NT2/D1 (cell line): ENCODE measurements at regions not wholly inside any gene's neighbourhood (a gene's known extent, or its start where the extent isn't known, plus 50 kb on each side); places are given as distances from the start of the nearest gene placed in this dataset.

Experiments
- DNase-seq: peaks from one replicate; pipeline ENCODE4 v3.0.0-alpha.2; 2011; ENCODE audit warnings: low read depth, low spot score
- H3K27me3 ChIP-seq: 2 replicates; pipeline ENCODE4 v1.6.0; 2011; ENCODE audit warnings: mild to moderate bottlenecking; ENCODE audit not compliant: insufficient read length, insufficient read depth
- H3K36me3 ChIP-seq: 2 replicates; pipeline ENCODE4 v1.6.1; 2011; ENCODE audit warnings: mild to moderate bottlenecking, low read length, mixed read lengths; ENCODE audit not compliant: insufficient read depth, insufficient read length
- H3K4me1 ChIP-seq: 2 replicates; pipeline ENCODE4 v1.5.1; 2011; ENCODE audit not compliant: insufficient read depth, insufficient read length
- H3K4me3 ChIP-seq: 2 replicates; pipeline ENCODE4 v1.5.1; 2011; ENCODE audit warnings: low read depth; ENCODE audit not compliant: insufficient read length
- H3K9ac ChIP-seq: 2 replicates; pipeline ENCODE4 v1.6.0; 2011; ENCODE audit warnings: low read depth; ENCODE audit not compliant: insufficient read length
- H3K9me3 ChIP-seq: 2 replicates; pipeline ENCODE4 v1.5.1; 2011; ENCODE audit warnings: mild to moderate bottlenecking, low read length; ENCODE audit not compliant: insufficient read depth
- SUZ12 ChIP-seq: IDR thresholded peaks from 2 replicates; pipeline ENCODE4 v1.6.1; 2011; ENCODE audit not compliant: insufficient read length, insufficient read depth; ENCODE audit errors: extremely low read depth
- YY1 ChIP-seq: IDR thresholded peaks from 2 replicates; pipeline ENCODE4 v1.6.1; 2011; ENCODE audit not compliant: insufficient read length, insufficient read depth
- ZNF274 ChIP-seq: IDR thresholded peaks from 2 replicates; pipeline ENCODE4 v1.6.1; 2011; ENCODE audit warnings: mild to moderate bottlenecking, low read depth, low read length

DNA sequence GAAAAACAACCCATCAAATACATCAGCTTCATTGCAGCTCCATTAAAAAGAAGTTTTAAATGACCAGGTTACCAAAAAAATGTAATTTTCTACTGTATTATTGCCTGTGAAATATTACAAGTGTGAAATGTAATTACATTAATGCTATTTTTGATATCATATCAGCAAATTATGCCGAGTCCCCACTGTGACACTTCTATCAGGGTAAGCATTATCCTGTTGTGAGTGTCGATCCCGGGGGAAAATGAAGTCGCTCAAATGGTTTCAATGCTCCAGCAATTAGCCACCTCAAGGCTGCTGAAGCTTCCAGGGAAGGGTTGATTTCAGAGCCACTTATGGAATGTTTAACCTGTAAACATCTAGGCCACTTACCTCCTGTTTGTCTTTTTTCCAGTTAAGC is 70.4 kb downstream of the RCN1 start:
- no peak overlapping the region for H3K9ac ChIP-seq
- no peaks in the 10 kb centered on the region for H3K27me3 ChIP-seq
- TF ChIP-seq YY1 (no peak), SUZ12 (no peak), ZNF274 (no peak)
- H3K9me3 ChIP-seq, result no peaks in the 10 kb centered on the region
- DNase-seq, result no peak
- no peaks in the 10 kb centered on the region for H3K36me3 ChIP-seq
- H3K4me1 ChIP-seq, result no peaks in the 10 kb centered on the region
- H3K4me3 ChIP-seq, result no peak overlapping the region

DNA sequence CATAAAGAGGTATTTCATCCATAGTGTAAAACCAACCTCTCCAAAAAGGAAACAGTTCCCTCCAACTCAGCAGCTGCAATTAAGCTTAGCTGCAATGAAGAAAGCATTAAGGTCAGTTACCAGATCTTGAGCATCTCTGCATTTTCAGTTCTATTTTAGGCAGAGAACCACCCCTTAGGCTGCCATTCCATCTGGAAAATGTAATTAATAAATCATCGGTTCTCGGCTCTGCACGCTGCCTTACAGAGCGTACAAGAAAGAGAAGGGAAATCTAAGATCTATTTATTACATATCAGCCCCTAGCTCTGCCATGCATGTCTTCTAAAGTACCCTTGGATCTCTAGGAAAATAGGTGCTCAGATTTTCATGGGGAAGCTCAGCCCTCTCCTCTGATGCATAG is 71.5 kb downstream of the RCN1 start:
- no peaks in the 10 kb centered on the region for H3K9me3 ChIP-seq
- H3K9ac ChIP-seq, result no peak overlapping the region
- H3K4me1 ChIP-seq, result no peaks in the 10 kb centered on the region
- no peaks in the 10 kb centered on the region for H3K36me3 ChIP-seq
- no peak for TF ChIP-seq ZNF274
- TF ChIP-seq YY1, result no peak
- no peak for TF ChIP-seq SUZ12
- H3K4me3 ChIP-seq, result no peak overlapping the region
- no peaks in the 10 kb centered on the region for H3K27me3 ChIP-seq
- no peak for DNase-seq

DNA sequence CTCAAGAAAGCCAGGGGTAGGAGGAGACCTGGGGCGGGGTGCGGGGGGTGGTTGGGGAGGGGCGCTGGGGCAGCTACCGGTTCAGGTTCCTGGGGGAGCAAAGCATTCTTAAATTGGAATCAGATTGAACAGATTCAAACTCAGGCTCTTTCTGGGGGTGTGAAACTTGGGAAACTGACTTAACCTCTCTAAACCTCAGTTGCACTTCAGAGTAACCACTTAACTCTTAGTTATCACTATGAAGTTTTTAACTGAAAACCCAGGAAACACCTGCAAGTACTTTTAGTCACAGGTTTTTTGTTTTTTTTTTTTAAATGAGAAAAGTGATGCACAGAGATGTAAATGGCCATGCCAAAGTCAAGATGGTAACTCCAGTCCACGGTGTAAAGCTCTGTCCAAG is 72.0 kb downstream of the RCN1 start:
- H3K27me3 ChIP-seq, result no peaks in the 10 kb centered on the region
- no peaks in the 10 kb centered on the region for H3K9me3 ChIP-seq
- TF ChIP-seq SUZ12, result no peak
- TF ChIP-seq YY1, result no peak
- TF ChIP-seq ZNF274, result no peak
- H3K9ac ChIP-seq, result no peak overlapping the region
- DNase-seq, result no peak
- H3K4me1 ChIP-seq, result no peaks in the 10 kb centered on the region
- no peak overlapping the region for H3K4me3 ChIP-seq
- H3K36me3 ChIP-seq, result no peaks in the 10 kb centered on the region

GRCh38 chr11:32163557-32163956 is 72.7 kb downstream of the RCN1 start:
- TF ChIP-seq SUZ12 (no peak), ZNF274 (no peak), YY1 (no peak)
- no peak for DNase-seq
- Histone ChIP-seq H3K9me3 (no peaks in the 10 kb centered on the region), H3K9ac (no peak overlapping the region), H3K36me3 (no peaks in the 10 kb centered on the region), H3K4me3 (no peak overlapping the region), H3K4me1 (no peaks in the 10 kb centered on the region), H3K27me3 (no peaks in the 10 kb centered on the region)

GRCh38 chr11:32164836-32165235 is 74.0 kb downstream of the RCN1 start:
- no peak for TF ChIP-seq ZNF274
- TF ChIP-seq YY1, result no peak
- no peak for TF ChIP-seq SUZ12
- Histone ChIP-seq H3K27me3 (no peaks in the 10 kb centered on the region), H3K9me3 (no peaks in the 10 kb centered on the region), H3K36me3 (no peaks in the 10 kb centered on the region), H3K4me1 (no peaks in the 10 kb centered on the region), H3K4me3 (no peak overlapping the region), H3K9ac (no peak overlapping the region)
- no peak for DNase-seq

- no peak overlapping the region for H3K9ac ChIP-seq
- H3K9me3 ChIP-seq, result no peaks in the 10 kb centered on the region
- no peak for DNase-seq
- H3K4me1 ChIP-seq, result no peaks in the 10 kb centered on the region
- no peaks in the 10 kb centered on the region for H3K27me3 ChIP-seq
- TF ChIP-seq ZNF274, result no peak
- TF ChIP-seq YY1, result no peak
- TF ChIP-seq SUZ12, result no peak
- H3K4me3 ChIP-seq, result no peak overlapping the region
- H3K36me3 ChIP-seq, result no peaks in the 10 kb centered on the region
Observed at GRCh38 chr11:32168924-32169323, 78.0 kb downstream of the RCN1 start.

DNA sequence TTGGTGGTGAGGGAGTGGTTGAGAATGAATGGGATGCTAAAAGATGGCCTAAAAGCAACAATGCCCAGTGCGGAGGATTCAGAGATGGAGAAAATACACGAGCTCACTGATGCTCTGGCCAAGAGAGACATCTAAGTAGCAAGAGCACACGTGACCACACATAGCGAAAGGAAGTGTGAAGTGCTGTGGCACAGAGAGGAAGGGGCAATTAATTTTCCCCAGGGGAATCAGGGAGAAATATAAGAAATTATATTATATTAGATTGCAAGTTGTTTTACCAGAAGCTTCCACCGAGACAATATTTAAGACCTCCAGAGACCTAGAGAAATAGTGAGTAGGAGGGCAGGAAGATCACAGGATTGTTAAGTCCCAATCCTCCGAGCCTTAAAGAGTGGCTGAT is 80.6 kb downstream of the RCN1 start:
- no peak overlapping the region for H3K4me3 ChIP-seq
- H3K27me3 ChIP-seq, result no peaks in the 10 kb centered on the region
- DNase-seq, result no peak
- TF ChIP-seq SUZ12, result no peak
- no peaks in the 10 kb centered on the region for H3K4me1 ChIP-seq
- H3K36me3 ChIP-seq, result no peaks in the 10 kb centered on the region
- no peak overlapping the region for H3K9ac ChIP-seq
- H3K9me3 ChIP-seq, result no peaks in the 10 kb centered on the region
